ENCODE measurements at regions not wholly inside any gene's neighbourhood (a gene's known extent, or its start where the extent isn't known, plus 50 kb on each side); places are given as distances from the start of the nearest gene placed in this dataset.

- Histone ChIP-seq H3K4me1 (no peaks in the 10 kb centered on the region), H3K27me3 (peaks cover 0 to 5% of the 10 kb centered on the region in 2 donors), H3K36me3 (no peaks in the 10 kb centered on the region), H3K4me3 (no peak overlapping the region), H3K9me3 (no peaks in the 10 kb centered on the region), H3K27ac (no peak overlapping the region)
- DNase-seq (no peak), ATAC-seq (no peak)
- TF ChIP-seq, protein P1, sequence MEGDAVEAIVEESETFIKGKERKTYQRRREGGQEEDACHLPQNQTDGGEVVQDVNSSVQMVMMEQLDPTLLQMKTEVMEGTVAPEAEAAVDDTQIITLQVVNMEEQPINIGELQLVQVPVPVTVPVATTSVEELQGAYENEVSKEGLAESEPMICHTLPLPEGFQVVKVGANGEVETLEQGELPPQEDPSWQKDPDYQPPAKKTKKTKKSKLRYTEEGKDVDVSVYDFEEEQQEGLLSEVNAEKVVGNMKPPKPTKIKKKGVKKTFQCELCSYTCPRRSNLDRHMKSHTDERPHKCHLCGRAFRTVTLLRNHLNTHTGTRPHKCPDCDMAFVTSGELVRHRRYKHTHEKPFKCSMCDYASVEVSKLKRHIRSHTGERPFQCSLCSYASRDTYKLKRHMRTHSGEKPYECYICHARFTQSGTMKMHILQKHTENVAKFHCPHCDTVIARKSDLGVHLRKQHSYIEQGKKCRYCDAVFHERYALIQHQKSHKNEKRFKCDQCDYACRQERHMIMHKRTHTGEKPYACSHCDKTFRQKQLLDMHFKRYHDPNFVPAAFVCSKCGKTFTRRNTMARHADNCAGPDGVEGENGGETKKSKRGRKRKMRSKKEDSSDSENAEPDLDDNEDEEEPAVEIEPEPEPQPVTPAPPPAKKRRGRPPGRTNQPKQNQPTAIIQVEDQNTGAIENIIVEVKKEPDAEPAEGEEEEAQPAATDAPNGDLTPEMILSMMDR (IDR thresholded peaks at IDR 0.05): no peak
- intact Hi-C loops (cut with DNase I): no loop called here
These were observed 68.5 kb upstream of the FHIP2A start for GRCh38 chr10:114753126-114753525.

- no peak for DNase-seq
- no peaks in the 10 kb centered on the region for H3K4me1 ChIP-seq
- TF ChIP-seq, protein P1 (IDR thresholded peaks at IDR 0.05): no peak
- no peaks in the 10 kb centered on the region for H3K27me3 ChIP-seq
- no peaks in the 10 kb centered on the region for H3K36me3 ChIP-seq
- no peak for ATAC-seq
- no peaks in the 10 kb centered on the region for H3K9me3 ChIP-seq
- intact Hi-C loops (cut with DNase I): no loop called here
- no peak overlapping the region for H3K27ac ChIP-seq
- H3K4me3 ChIP-seq: no peak overlapping the region
These were observed 66.9 kb upstream of the FHIP2A start for GRCh38 chr10:114754445-114755320.

- Histone ChIP-seq H3K27ac (no peak overlapping the region), H3K4me1 (no peaks in the 10 kb centered on the region)
- intact Hi-C loops (cut with DNase I): no loop called here
These were observed 66.0 kb upstream of the FHIP2A start for GRCh38 chr10:114755537-114755936.

DNA sequence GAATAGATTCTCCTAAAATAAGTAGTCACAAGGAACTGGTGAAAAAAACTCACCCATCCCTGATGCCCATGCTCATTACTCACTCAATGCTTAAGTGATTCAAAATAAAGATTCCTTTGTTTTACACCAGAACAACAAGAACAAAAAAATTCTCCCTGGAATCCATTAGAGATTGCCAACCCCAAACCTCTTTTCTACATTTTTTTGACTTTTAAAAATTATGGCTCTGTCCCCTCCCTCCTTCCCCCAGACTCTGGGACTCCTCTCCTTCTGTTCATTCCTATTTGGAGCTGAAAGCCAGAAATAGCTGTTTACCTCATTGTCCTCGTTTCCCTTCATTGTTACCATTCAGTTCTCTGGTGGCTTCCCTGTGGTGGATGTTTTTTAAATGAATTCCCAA, 63.2 kb upstream of the FHIP2A start:
- intact Hi-C loops (cut with DNase I): no loop called here
- H3K27ac ChIP-seq: no peak overlapping the region
- no peaks in the 10 kb centered on the region for H3K9me3 ChIP-seq
- no peaks in the 10 kb centered on the region for H3K27me3 ChIP-seq
- no peaks in the 10 kb centered on the region for H3K4me1 ChIP-seq
- ATAC-seq (no peak), DNase-seq (no peak)
- no peak overlapping the region for H3K4me3 ChIP-seq
- TF ChIP-seq, protein P1 (IDR thresholded peaks at IDR 0.05): no peak
- no peaks in the 10 kb centered on the region for H3K36me3 ChIP-seq

More at GRCh38 chr10:114755537-114755936, 66.0 kb upstream of the FHIP2A start:
- ATAC-seq (no peak), DNase-seq (no peak)
- no peaks in the 10 kb centered on the region for H3K27me3 ChIP-seq
- TF ChIP-seq, protein P1 (IDR thresholded peaks at IDR 0.05): no peak
- no peaks in the 10 kb centered on the region for H3K36me3 ChIP-seq
- no peak overlapping the region for H3K4me3 ChIP-seq
- H3K9me3 ChIP-seq: no peaks in the 10 kb centered on the region

DNA sequence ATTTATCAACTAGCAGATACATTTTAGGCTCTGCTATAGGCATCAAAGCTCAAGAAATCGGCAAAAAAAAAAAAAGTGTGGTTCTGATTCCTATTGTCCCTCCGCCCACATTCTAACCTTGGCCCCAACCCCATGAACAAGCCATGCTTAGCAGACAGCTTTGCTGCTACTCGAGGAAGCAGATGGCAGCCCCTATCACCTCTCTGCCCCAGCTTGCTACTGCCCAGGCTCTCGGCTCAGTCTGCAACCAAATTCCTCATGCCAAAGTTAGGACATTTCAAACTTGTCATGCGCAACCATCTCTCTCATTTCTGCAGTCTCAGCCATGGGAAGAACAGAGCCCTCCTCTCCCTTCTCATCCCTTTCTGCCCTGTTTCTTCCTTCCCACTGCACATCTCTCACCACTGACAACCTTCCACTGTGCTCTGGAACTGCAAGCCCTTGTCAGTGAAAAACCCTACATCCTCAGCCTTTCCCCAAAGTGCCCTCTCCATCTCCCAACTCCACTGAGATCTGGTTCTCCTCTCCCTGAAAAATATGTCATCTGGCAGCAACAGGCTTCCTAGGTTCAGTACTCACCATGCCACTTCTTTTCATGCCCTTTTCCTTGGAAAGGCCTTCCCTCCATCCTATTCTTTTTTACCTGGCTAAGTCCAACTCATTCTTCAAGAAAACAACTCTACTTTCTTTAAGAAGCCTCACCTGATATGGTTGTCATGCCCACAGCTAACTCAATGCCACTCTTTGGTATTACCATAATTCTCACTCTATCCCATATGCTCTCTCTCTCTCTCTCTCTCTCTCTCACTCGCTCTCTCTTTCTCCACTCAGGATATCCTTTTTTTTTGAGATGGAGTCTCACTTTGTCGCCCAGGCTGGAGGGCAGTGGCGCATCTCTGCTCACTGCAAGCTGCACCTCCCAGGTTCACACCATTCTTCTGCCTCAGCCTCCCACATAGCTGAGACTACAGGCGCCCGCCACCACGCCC, 60.1 kb upstream of the FHIP2A start:
- intact Hi-C loops (cut with DNase I): no loop called here
- Histone ChIP-seq H3K27ac (no peak overlapping the region), H3K9me3 (no peaks in the 10 kb centered on the region), H3K4me1 (no peaks in the 10 kb centered on the region), H3K27me3 (peaks cover 0 to 6% of the 10 kb centered on the region in 2 donors), H3K36me3 (no peaks in the 10 kb centered on the region), H3K4me3 (no peak overlapping the region)
- ATAC-seq (no peak), DNase-seq (no peak)
- TF ChIP-seq, protein P1 (IDR thresholded peaks at IDR 0.05): no peak

Measured in left lung (tissue), 4 donors.